Mononuclear cell (primary cell): ENCODE measurements at regions not wholly inside any gene's neighbourhood (a gene's known extent, or its start where the extent isn't known, plus 50 kb on each side); places are given as distances from the start of the nearest gene placed in this dataset.
"Not testable (repeated sequence)": the region's sequence is repeated elsewhere in the genome, so short reads cannot be mapped to it uniquely, and the experiment has no call there.

Experiments used
- H3K27me3 ChIP-seq: 2 replicates; pipeline ENCODE4 v1.6.0; 2011; ENCODE audit warnings: low read length, control low read depth; ENCODE audit not compliant: insufficient read depth
- H3K4me1 ChIP-seq: 2 replicates; pipeline ENCODE4 v1.5.1; 2011; ENCODE audit warnings: mild to moderate bottlenecking, low read length, control low read depth; ENCODE audit not compliant: insufficient read depth
- H3K4me3 ChIP-seq: 2 replicates; pipeline ENCODE4 v1.5.1; 2011; ENCODE audit warnings: mild to moderate bottlenecking, low read length, moderate library complexity
- H3K9me3 ChIP-seq: 2 replicates; pipeline ENCODE4 v1.5.1; 2011; ENCODE audit warnings: low read depth, mild to moderate bottlenecking, control low read depth, low read length

DNA sequence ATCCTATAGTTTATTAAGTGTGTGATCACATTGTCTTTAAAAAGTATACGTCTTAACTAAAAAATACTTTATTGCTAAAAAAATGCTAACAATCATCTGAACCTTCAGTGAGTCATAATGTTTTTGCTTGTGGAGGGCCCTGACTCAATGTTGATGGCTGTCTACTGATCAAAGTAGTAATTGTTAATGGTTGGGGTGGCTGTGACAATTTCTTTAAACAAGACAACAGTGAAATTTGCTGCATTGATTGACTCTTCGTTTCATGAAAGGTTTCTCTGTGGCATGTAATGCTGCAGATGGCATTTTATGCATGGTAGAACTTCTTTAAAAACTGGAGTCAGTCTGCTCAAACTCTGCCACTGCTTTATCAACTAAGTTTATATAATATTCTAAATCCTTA, 101.4 kb upstream of the IL15 start:
- H3K4me1 ChIP-seq, result no peaks in the 10 kb centered on the region
- H3K9me3 ChIP-seq, result peaks cover 15% of the 10 kb centered on the region
- no peak overlapping the region for H3K4me3 ChIP-seq
- H3K27me3 ChIP-seq, result no peaks in the 10 kb centered on the region

DNA sequence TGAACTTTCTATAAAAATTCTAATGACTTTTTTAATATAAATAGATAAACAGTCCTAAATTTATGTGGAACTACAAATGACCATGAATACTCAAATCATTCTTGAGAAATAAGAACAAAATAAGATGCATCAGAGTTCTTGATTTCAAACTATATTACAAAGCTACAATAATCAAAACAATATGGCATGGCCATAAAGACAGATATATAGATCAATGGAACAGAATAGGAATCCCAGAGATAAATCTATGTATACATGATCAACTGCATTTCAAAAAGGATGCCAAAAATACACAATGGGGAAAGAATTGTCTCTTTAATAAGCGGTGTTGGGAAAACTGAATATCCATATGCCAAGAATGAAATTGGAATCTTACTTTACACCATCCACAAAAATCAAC, 98.4 kb upstream of the IL15 start:
- H3K9me3 ChIP-seq, result peaks cover 15% of the 10 kb centered on the region
- no peak overlapping the region for H3K4me3 ChIP-seq
- H3K27me3 ChIP-seq, result no peaks in the 10 kb centered on the region
- H3K4me1 ChIP-seq, result no peaks in the 10 kb centered on the region

DNA sequence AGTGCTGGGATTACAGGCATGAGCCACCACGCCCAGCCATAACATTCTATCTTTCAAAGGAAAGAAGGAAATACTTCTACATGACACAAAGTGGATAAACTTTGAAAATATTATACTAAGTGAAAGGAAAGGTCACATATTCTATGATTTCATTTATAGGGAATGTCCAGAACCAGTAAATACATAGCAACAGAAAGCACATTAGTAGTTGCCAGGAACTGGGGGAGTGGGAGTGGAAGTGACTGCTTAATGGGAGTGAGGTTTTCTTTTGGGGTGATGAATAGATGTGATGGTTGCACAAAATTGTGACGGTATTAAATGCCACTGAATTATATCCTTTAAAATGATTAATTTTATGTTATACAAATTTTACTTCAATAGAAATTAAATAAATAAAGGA, 95.7 kb upstream of the IL15 start:
- H3K4me1 ChIP-seq, result no peaks in the 10 kb centered on the region
- no peak overlapping the region for H3K4me3 ChIP-seq
- H3K9me3 ChIP-seq, result peaks cover 8% of the 10 kb centered on the region
- no peaks in the 10 kb centered on the region for H3K27me3 ChIP-seq

DNA sequence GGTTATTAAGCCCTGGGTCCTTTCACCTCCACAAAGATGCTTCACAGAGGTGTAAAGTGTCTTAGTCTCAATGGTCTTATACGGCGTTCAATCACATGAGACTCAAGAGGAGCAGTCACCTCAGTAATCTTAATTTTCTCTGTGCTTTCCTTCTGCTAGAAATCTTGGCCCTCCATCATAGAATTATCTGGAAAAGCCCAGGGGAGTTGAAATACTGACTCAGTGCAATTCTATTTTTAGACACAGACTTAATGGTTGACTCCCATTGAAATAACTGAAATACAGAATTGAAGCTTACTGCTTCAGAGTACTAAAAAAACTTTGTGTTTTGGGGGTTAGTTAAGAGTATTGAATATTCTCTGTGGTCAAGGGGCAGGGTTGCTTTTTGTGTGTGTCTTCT, 94.5 kb upstream of the IL15 start:
- Histone ChIP-seq H3K9me3 (peaks cover 8% of the 10 kb centered on the region), H3K4me3 (no peak overlapping the region), H3K4me1 (no peaks in the 10 kb centered on the region), H3K27me3 (no peaks in the 10 kb centered on the region)

DNA sequence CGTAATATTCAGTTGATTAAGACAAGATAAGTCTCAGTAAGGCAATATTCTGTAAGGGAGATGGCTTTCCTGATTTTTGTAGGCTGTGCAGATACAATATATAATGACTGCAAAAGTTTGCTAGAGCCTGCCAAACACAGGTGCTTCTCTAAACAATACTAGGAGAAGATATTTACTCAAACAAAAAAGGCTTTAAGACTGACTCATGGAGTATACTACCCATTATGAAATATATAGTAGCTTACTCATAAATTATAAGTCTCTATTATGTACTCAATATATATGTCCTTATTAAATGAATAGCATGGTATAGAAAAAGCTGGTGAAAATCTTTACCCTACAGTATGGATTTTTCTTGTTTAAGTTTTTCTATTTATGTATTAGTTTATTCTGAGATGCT, 93.2 kb upstream of the IL15 start:
- no peak overlapping the region for H3K4me3 ChIP-seq
- H3K4me1 ChIP-seq, result no peaks in the 10 kb centered on the region
- peaks cover 4% of the 10 kb centered on the region for H3K9me3 ChIP-seq
- no peaks in the 10 kb centered on the region for H3K27me3 ChIP-seq

DNA sequence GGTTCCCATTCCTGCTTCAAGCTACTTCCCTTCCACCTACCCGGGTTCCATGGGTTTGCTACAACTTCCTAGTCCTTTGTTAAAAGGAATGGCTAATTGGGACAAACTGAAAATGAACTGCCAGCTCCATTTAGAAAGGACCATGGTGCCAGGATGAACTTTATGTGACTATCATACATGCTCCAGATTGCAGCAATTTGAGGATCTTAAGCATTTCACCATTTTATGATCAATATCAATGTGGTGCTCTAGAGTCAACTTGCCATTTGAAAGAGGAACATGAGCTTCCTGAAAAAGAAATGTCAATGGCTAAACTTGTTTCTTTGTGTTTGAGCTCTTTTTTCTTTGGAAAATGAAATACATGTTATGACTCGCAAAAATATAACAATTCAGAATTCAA, 92.7 kb upstream of the IL15 start:
- Histone ChIP-seq H3K4me1 (no peaks in the 10 kb centered on the region), H3K27me3 (no peaks in the 10 kb centered on the region), H3K9me3 (no peaks in the 10 kb centered on the region), H3K4me3 (no peak overlapping the region)

DNA sequence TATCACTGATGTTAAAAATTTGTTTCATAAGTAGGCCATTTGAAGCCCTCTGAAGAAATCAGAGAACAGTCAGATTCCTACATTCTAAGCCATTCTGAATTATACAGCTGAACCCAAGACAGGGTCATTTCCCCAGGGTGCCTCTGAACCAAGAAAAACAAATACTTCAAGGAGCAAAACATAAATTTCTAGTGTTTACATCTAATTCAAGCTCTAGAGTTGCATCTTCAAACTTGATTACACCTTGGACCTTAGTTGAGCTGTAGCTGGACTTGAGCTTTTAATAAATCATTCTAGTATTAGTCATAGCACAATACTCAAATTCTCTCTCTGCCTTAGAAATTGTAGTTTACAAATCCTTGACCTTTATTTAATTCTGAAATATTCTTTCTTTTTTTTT, 87.6 kb upstream of the IL15 start:
- H3K4me3 ChIP-seq, result no peak overlapping the region
- H3K4me1 ChIP-seq, result no peaks in the 10 kb centered on the region
- no peaks in the 10 kb centered on the region for H3K27me3 ChIP-seq
- H3K9me3 ChIP-seq, result no peaks in the 10 kb centered on the region

DNA sequence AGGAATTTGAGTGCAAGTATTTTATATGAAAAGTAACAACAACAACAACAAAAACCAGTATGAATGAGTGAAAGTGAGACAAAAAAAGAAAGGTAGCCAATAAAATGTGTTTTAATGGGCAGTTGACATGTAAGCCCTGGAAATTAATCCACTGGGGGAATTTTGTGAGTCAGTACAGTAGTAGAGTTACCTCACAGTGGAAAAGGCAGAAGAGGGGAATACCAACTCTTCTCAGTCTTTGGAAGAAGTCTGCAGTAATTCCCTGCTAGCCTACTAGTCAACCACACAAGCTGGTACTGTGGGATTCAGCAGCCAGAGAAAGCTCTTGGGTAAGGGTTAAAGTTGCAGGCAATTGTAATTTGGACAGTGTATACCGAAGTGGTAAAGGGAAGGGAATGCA, 76.3 kb upstream of the IL15 start:
- H3K4me3 ChIP-seq, result no peak overlapping the region
- no peaks in the 10 kb centered on the region for H3K27me3 ChIP-seq
- H3K4me1 ChIP-seq, result no peaks in the 10 kb centered on the region
- H3K9me3 ChIP-seq, result no peaks in the 10 kb centered on the region

DNA sequence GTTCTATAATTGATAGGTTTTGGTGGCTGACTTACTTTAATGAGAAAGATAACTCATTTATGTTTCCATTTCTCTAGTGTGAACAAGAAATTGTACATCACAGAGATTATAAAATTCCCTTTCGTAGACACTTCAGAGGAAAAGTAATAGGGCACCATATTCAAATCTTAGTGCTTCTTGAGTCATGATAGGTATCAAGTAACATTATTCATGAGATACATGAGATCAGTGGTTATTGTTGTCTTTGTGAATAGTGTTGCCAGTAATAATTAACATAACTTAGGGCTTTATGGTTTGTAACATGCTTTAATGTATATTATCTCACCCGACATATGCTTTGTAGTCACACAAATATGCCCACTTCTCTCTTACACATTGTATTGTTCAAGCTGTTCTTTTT, 73.7 kb upstream of the IL15 start:
- H3K9me3 ChIP-seq, result no peaks in the 10 kb centered on the region
- H3K4me1 ChIP-seq, result no peaks in the 10 kb centered on the region
- no peaks in the 10 kb centered on the region for H3K27me3 ChIP-seq
- no peak overlapping the region for H3K4me3 ChIP-seq

DNA sequence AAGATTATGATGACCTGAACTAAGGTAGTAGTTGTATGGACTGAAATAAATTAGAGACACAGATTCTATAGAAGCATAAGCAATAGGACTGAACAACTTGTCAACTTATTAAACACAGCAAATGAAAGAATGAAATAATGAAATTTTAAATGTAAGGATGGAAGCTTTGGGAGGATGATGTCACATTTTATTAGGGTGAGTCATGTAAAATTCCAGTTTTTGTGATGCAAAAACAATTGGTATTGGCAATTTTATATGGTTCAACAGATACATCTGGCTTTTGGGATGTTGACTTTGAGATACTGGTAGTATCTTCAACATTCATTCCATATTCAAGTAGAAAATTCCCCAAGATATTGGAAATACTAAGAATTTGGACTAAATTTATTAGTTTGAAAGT, 72.7 kb upstream of the IL15 start:
- Histone ChIP-seq H3K9me3 (no peaks in the 10 kb centered on the region), H3K27me3 (no peaks in the 10 kb centered on the region), H3K4me3 (no peak overlapping the region), H3K4me1 (no peaks in the 10 kb centered on the region)

DNA sequence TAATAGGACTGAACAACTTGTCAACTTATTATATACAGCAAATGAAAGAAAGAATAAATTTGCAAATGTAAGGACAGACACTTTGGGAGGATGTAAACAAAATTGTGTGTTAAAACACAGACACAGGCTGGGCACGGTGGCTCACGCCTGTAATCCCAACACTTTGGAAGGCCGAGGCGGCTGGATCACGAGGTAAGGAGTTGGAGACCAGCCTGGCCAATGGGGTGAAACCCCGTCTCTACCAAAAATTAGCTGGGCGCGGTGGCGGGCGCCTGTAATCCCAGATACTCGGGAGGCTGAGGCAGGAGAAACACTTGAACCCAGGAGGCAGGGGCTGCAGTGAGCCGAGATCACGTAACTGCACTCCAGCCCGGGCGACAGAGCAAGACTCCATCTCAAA, 71.4 kb upstream of the IL15 start:
- not testable (repeated sequence) for H3K4me3 ChIP-seq, H3K4me1 ChIP-seq, H3K9me3 ChIP-seq, H3K27me3 ChIP-seq

DNA sequence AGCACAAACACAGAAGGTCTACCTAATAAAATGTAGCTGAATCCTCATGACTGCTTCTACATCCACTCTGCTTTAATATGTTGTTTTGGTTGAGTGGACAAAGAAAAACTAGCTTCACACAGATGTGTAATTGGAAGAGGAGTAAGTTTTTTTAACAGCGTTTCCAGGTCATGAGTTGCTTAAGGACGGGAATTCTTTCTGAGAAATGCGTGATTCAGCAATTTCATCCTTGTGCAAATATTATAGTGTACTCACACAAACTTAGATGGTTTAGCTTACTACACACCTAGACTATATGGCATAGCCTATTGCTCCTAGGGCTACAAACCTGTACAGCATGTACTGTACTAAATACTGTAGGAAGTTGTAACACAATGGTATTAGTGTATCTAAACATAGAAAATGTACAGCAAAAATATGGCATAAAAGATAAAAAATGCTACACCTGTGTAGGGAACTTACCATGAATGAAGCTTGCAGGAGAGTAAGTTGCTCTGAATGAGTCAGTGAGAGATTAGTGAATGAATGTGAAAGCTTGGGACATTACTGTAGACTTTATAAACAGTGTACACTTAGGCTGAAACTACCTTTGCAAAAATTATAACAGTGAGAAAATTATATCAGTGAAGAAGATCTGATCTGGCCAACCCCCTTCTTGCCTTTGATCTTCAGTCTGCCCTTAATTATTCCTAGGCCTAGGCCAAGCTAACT, 70.8 kb upstream of the IL15 start:
- Histone ChIP-seq H3K9me3 (no peaks in the 10 kb centered on the region), H3K4me1 (no peaks in the 10 kb centered on the region), H3K4me3 (no peak overlapping the region), H3K27me3 (no peaks in the 10 kb centered on the region)

DNA sequence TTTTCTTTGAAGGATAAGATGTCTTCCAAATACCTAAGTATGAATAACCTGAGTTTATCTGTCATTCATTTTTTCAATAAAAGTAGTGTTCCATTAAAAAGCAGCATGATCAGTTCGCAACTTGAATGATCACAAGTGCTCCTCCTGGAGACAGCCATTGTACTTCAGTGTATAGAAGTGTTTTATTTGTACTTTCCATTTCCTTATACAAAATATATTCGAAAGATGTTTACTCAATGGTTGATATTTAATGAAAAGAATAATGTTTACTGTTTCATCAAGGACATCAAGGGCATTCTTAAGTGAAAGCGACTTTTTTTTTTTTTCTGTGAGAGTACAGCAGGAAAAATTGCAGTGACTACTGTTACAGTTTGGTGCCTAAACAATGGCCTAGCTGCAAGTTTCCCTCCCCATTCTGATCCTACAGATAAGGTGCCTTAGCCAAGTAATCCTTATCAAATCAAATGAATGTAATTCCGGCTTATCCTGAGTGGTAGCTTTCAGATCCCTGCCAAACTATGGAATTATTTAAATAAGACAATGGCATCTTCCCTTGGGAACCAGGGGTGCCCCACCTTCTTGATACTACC, 69.0 kb upstream of the IL15 start:
- Histone ChIP-seq H3K27me3 (no peaks in the 10 kb centered on the region), H3K9me3 (no peaks in the 10 kb centered on the region), H3K4me3 (no peak overlapping the region), H3K4me1 (no peaks in the 10 kb centered on the region)

DNA sequence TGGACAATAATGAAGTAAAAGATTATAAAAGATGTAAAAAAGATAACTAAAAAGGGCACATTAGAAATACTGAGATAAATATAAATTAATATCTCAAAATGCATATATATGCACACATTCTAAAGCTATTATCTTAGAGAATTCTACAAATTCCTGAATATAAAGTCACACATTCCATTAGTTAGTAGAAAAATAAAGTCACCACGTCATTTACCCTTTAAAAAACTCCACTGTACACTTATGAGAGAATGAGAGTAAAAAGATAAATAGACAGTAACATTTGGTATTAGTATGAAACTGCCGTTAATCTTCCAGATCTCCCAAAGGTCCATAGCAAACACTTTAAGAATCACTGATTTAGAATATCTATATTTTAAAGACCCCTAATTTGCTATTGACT, 67.2 kb upstream of the IL15 start:
- Histone ChIP-seq H3K9me3 (no peaks in the 10 kb centered on the region), H3K4me1 (no peaks in the 10 kb centered on the region), H3K27me3 (no peaks in the 10 kb centered on the region), H3K4me3 (no peak overlapping the region)

DNA sequence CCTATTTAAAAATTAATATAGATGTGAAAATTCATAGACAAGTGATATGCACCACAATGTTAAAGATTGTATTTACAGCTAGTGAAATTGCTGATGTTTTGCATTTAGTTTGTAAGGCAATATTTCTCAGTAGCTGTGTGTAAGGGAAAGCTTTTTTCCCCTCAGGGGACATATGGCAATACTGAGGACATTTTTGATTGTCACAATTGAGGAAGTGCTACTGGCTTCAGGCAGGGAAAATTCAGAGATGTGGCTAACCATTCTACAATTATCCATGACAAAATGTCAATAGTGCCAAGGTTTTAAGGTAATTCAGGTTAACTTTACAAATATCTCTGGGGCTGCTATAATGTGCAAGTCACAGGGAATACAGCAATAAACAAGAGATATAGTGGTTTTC, 66.1 kb upstream of the IL15 start:
- Histone ChIP-seq H3K4me1 (no peaks in the 10 kb centered on the region), H3K4me3 (no peak overlapping the region), H3K27me3 (no peaks in the 10 kb centered on the region), H3K9me3 (no peaks in the 10 kb centered on the region)

DNA sequence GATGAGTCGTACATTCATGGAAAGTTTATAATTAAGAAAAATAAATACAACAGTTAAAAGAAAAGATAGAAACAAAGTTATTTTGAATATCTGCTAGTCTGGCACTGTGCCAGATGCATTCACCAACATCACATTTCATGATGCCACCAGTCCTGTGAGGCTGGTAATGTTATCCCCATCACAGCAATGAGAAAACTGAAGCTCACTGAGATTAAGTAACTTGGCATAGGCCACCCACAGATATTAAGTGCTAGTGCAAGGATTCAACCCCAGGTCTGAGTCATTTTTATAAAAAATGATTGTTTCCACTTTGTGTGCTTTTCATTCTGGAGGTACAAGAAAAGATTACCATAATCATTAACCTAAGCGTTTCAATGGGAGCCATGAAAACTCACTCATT, 65.0 kb upstream of the IL15 start:
- no peaks in the 10 kb centered on the region for H3K9me3 ChIP-seq

More for the DNA sequence above, 65.0 kb upstream of the IL15 start:
- Histone ChIP-seq H3K27me3 (no peaks in the 10 kb centered on the region), H3K4me1 (no peaks in the 10 kb centered on the region), H3K4me3 (no peak overlapping the region)
